Sigmoid colon (tissue), 6 donors: ENCODE measurements at regions not wholly inside any gene's neighbourhood (a gene's known extent, or its start where the extent isn't known, plus 50 kb on each side); places are given as distances from the start of the nearest gene placed in this dataset.

Experiments used
- DNase-seq: peaks from one replicate; pipeline ENCODE4 v3.0.0-alpha.2; 2019
- H3K27ac ChIP-seq, 4 donors: fragments of 200-600 bp; sonication (generic); one replicate each; pipeline ENCODE4 v1.5.1; 2016 to 2019; ENCODE audit warnings: mild to moderate bottlenecking in 1 of 4
- H3K27me3 ChIP-seq, 3 donors: fragments of 200-600 bp; sonication (generic); one replicate each; pipeline ENCODE4 v1.5.1; 2019; ENCODE audit warnings: mild to moderate bottlenecking in 1 of 3
- H3K36me3 ChIP-seq, 4 donors: fragments of 200-600 bp; sonication (generic); one replicate each; pipeline ENCODE4 v1.5.1; 2016 to 2019
- H3K4me1 ChIP-seq, 4 donors: fragments of 200-600 bp; sonication (generic); one replicate each; pipeline ENCODE4 v1.5.1; 2017 to 2019
- H3K4me3 ChIP-seq, 4 donors: fragments of 200-600 bp; sonication (generic); one replicate each; pipeline ENCODE4 v1.5.1; 2017 to 2019; ENCODE audit warnings: mild to moderate bottlenecking in 2 of 4, moderate library complexity in 1 of 4
- H3K9me3 ChIP-seq, 4 donors: fragments of 200-600 bp in 3 of 4; sonication (generic) in 3 of 4; one replicate each; pipeline versions ENCODE4 v1.5.1 to v1.6.1; 2013 to 2019
- EP300 ChIP-seq, 4 donors: sonication (generic); formaldehyde crosslinking; IDR thresholded peaks; one replicate each; pipeline ENCODE4 v1.6.1; 2017; ENCODE audit warnings: antibody characterized with exemption in 4 of 4
- POLR2A ChIP-seq, 2 donors: fragments of 450-650 bp; IDR thresholded peaks; one replicate each; pipeline ENCODE4 v1.6.1; 2016; ENCODE audit warnings: antibody characterized with exemption in 2 of 2, mild to moderate bottlenecking in 2 of 2, moderate library complexity in 2 of 2
- POLR2AphosphoS5 ChIP-seq, 4 donors: sonication (generic); formaldehyde crosslinking; IDR thresholded peaks; one replicate each; pipeline ENCODE4 v1.6.1; 2017; ENCODE audit warnings: antibody characterized with exemption in 4 of 4
- WGBS, 2 donors: extraction: QIAGEN DNeasy Blood & Tissue Kit; methylation state at CpG; one replicate each; pipeline ENCODE4 v1.1.7; 2013; 5-methylcytosine and 5-hydroxymethylcytosine counted together
- intact Hi-C: fragments of 100-400 bp; cut with DNase I; formaldehyde crosslinking; loops from one replicate; pipeline ENCODE4 v1.15.1; 2023
- TF ChIP-seq, protein P1 (sequence below), 4 experiments: fragments of 450-650 bp in 3 of 4; fragments of 200-600 bp in 1 of 4; IDR thresholded peaks; one replicate each; pipeline ENCODE4 v1.5.1; 2016 to 2019; ENCODE audit warnings: antibody characterized with exemption in 4 of 4, mild to moderate bottlenecking in 3 of 4, moderate library complexity in 2 of 4
- donor health status: healthy with polysubstance abuse.
- donor health status: healthy.

GRCh38 chr11:70779433-70780245, 381.3 kb downstream of the CTTN start:
- WGBS, 2 donors: 87 to 89% methylated on average over 9 of the region's 9 CpGs
- DNase-seq: no peak
- no peaks in the 10 kb centered on the region for H3K36me3 ChIP-seq
- no peaks in the 10 kb centered on the region for H3K27me3 ChIP-seq
- peaks cover 0 to 13% (median 0%) of the 10 kb centered on the region in 4 donors for H3K4me1 ChIP-seq
- no peak overlapping the region for H3K4me3 ChIP-seq
- H3K9me3 ChIP-seq: no peaks in the 10 kb centered on the region
- TF ChIP-seq POLR2AphosphoS5 (IDR thresholded peaks at IDR 0.05) (no peak), EP300 (IDR thresholded peaks at IDR 0.05) (no peak), POLR2A (IDR thresholded peaks at IDR 0.05) (no peak)
- TF ChIP-seq, protein P1, sequence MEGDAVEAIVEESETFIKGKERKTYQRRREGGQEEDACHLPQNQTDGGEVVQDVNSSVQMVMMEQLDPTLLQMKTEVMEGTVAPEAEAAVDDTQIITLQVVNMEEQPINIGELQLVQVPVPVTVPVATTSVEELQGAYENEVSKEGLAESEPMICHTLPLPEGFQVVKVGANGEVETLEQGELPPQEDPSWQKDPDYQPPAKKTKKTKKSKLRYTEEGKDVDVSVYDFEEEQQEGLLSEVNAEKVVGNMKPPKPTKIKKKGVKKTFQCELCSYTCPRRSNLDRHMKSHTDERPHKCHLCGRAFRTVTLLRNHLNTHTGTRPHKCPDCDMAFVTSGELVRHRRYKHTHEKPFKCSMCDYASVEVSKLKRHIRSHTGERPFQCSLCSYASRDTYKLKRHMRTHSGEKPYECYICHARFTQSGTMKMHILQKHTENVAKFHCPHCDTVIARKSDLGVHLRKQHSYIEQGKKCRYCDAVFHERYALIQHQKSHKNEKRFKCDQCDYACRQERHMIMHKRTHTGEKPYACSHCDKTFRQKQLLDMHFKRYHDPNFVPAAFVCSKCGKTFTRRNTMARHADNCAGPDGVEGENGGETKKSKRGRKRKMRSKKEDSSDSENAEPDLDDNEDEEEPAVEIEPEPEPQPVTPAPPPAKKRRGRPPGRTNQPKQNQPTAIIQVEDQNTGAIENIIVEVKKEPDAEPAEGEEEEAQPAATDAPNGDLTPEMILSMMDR (IDR thresholded peaks at IDR 0.05): no peak
- intact Hi-C loops: no loop called here
- peak overlapping the region in 2 of 4 donors; percentile 38 to 40 for H3K27ac ChIP-seq

DNA sequence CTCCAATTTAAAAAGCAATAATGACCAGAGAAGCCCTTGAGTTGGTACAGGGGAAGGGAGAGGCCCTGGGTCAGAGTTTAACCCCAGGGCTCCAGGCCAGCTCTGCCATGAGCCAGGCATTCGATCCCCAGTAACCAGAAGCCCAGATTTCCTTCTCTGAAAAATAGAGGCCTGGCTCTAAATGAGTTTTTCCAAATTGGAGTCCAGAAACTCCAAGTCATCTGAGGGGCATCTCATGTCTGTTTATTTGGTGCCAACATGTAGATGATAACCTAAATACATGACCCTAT, 381.9 kb downstream of the CTTN start:
- intact Hi-C loops: no loop called here
- DNase-seq: no peak
- H3K27ac ChIP-seq: peak overlapping the region in 2 of 4 donors; percentile 38 to 40

DNA sequence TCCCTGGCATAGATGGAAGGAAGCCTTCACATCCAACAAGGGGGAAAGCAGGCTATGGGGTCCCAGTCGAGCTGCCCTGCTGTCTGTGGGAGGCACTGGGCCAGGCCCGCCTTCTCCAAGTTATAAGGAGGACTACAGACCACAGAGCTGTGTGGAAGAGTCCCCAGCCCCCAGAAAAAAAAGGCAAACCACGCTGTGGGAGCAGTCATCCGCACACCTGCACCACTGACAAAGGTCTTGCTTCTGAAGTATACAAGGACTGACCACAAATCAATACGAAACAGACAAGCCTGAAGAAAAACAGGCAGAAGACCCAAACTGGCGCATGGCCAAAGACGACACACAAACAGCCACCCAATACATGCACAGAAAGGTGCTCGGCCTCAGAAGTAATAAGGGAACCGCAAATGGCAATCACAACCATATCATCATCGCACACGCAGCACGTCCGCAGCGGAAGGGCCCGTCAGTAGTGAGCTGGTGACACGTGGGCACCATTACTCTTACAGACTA, 384.1 kb downstream of the CTTN start:
- Histone ChIP-seq H3K36me3 (no peaks in the 10 kb centered on the region), H3K9me3 (no peaks in the 10 kb centered on the region), H3K27me3 (no peaks in the 10 kb centered on the region), H3K4me3 (no peak overlapping the region), H3K27ac (no peak overlapping the region), H3K4me1 (peaks cover 0 to 13% (median 0%) of the 10 kb centered on the region in 4 donors)
- no peak for TF ChIP-seq POLR2A (IDR thresholded peaks at IDR 0.05)
- TF ChIP-seq, protein P1 (IDR thresholded peaks at IDR 0.05): no peak
- TF ChIP-seq POLR2AphosphoS5 (IDR thresholded peaks at IDR 0.05): no peak
- no peak for TF ChIP-seq EP300 (IDR thresholded peaks at IDR 0.05)
- 85 to 86% methylated on average over 16 of the region's 16 CpGs for WGBS, 2 donors
- intact Hi-C loops: no loop called here
- no peak for DNase-seq

More for the DNA sequence above, 381.9 kb downstream of the CTTN start:
- H3K36me3 ChIP-seq: no peaks in the 10 kb centered on the region
- WGBS, 2 donors: 87 to 94% methylated on average over 1 of the region's 1 CpG
- peaks cover 0 to 13% (median 0%) of the 10 kb centered on the region in 4 donors for H3K4me1 ChIP-seq
- H3K27me3 ChIP-seq: no peaks in the 10 kb centered on the region
- no peak overlapping the region for H3K4me3 ChIP-seq
- TF ChIP-seq POLR2A (IDR thresholded peaks at IDR 0.05) (no peak), EP300 (IDR thresholded peaks at IDR 0.05) (no peak)
- TF ChIP-seq, protein P1 (IDR thresholded peaks at IDR 0.05): no peak
- no peaks in the 10 kb centered on the region for H3K9me3 ChIP-seq

DNA sequence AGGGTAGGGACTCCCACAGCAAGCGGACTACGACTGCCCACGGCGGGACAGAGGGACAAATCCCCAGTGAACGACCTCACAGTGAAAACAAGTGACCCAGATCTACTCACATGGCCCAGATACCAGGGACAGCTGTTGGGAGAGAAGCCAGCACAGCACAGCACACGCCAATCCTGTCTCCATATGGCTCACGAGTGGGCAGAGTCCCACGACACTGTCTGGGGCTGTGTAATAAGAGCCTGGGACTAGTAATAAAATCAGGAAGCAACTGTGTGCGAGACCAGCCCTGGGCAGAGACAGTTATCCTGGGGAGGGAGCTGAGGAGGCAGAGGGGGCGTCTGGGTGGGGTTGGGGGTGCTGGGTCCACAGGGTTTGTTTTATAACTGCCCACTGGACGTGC, 385.0 kb downstream of the CTTN start:
- TF ChIP-seq, protein P1 (IDR thresholded peaks at IDR 0.05): no peak
- TF ChIP-seq POLR2A (IDR thresholded peaks at IDR 0.05) (no peak), EP300 (IDR thresholded peaks at IDR 0.05) (no peak), POLR2AphosphoS5 (IDR thresholded peaks at IDR 0.05) (no peak)
- H3K9me3 ChIP-seq: no peaks in the 10 kb centered on the region
- H3K36me3 ChIP-seq: no peaks in the 10 kb centered on the region
- DNase-seq: no peak
- H3K4me1 ChIP-seq: peaks cover 0 to 13% (median 0%) of the 10 kb centered on the region in 4 donors
- H3K27ac ChIP-seq: no peak overlapping the region
- WGBS, 2 donors: 69 to 71% methylated on average over 11 of the region's 11 CpGs
- no peaks in the 10 kb centered on the region for H3K27me3 ChIP-seq
- intact Hi-C loops: no loop called here
- no peak overlapping the region for H3K4me3 ChIP-seq
